Stimulated activated CD4-positive, alpha-beta T cell treated with anti-CD3 and anti-CD28 coated beads, Interleukin-2, amount 100 ng/mL, for 4 hours (primary cell): ENCODE measurements at regions not wholly inside any gene's neighbourhood (a gene's known extent, or its start where the extent isn't known, plus 50 kb on each side); places are given as distances from the start of the nearest gene placed in this dataset.
"Not testable (repeated sequence)": the region's sequence is repeated elsewhere in the genome, so short reads cannot be mapped to it uniquely, and the experiment has no call there.

ENCODE experiments used
- DNase-seq: peaks from one replicate; pipeline ENCODE4 v3.0.0-alpha.2; 2020; ENCODE audit warnings: low read depth

GRCh38 chr9:129561594-129562281 lies 59.2 kb downstream of the C9orf50 start:
- no peak for DNase-seq

GRCh38 chr9:129560881-129561306 lies 60.0 kb downstream of the C9orf50 start:
- no peak for DNase-seq

- no peak for DNase-seq
Measured at GRCh38 chr9:129559506-129559881, 61.4 kb downstream of the C9orf50 start.

GRCh38 chr9:129558551-129559505 lies 62.1 kb downstream of the C9orf50 start:
- no peak for DNase-seq

- DNase-seq = no peak
Measured at GRCh38 chr9:129558063-129558550, 62.8 kb downstream of the C9orf50 start.

GRCh38 chr9:129557192-129558036 lies 63.5 kb downstream of the C9orf50 start:
- DNase-seq = no peak

GRCh38 chr9:129556491-129557191 lies 64.3 kb downstream of the C9orf50 start:
- no peak for DNase-seq

GRCh38 chr9:129555512-129556215 lies 65.2 kb downstream of the C9orf50 start:
- DNase-seq = no peak

- no peak for DNase-seq
Measured at GRCh38 chr9:129554649-129555048, 66.3 kb downstream of the C9orf50 start.

GRCh38 chr9:129553277-129553676 lies 67.6 kb downstream of the C9orf50 start:
- no peak for DNase-seq

GRCh38 chr9:129552064-129552463 lies 68.8 kb downstream of the C9orf50 start:
- no peak for DNase-seq

- no peak for DNase-seq
Measured at GRCh38 chr9:129551393-129551973, 69.4 kb downstream of the C9orf50 start.

- not testable (repeated sequence) for DNase-seq
Measured at GRCh38 chr9:129550977-129551376, 69.9 kb downstream of the C9orf50 start.

GRCh38 chr9:129550199-129550839 lies 70.6 kb downstream of the C9orf50 start:
- no peak for DNase-seq

- DNase-seq = no peak
Measured at GRCh38 chr9:129549684-129550083, 71.2 kb downstream of the C9orf50 start.

GRCh38 chr9:129549139-129549538 lies 71.8 kb downstream of the C9orf50 start:
- DNase-seq = no peak

GRCh38 chr9:129548571-129549135 lies 72.2 kb downstream of the C9orf50 start:
- no peak for DNase-seq

- no peak for DNase-seq
Measured at GRCh38 chr9:129547869-129548570, 72.9 kb downstream of the C9orf50 start.

- DNase-seq = no peak
Measured at GRCh38 chr9:129547063-129547462, 73.8 kb downstream of the C9orf50 start.
